MCF 10A (cell line): ENCODE measurements at regions not wholly inside any gene's neighbourhood (a gene's known extent, or its start where the extent isn't known, plus 50 kb on each side); places are given as distances from the start of the nearest gene placed in this dataset.

Source experiments
- BruUV-seq: library from RNA; stranded (reverse); fragments of 400-500 nt; replicated peaks from 2 replicates; lab custom pipeline; 2021; lab: Mats Ljungman, UMichigan
- CTCF ChIA-PET: fragments of 300-600 bp; sonication (Branson Sonifier 250); formaldehyde crosslinking; extraction: SDS; loops from one replicate; lab custom pipeline; 2021; ENCODE audit warnings: antibody characterized with exemption, inconsistent platforms; lab: Yijun Ruan, JAX
- POLR2A ChIA-PET: fragments of 300-600, 350-650 bp; sonication (Branson Sonifier 250); formaldehyde crosslinking; extraction: SDS; loops from one replicate; lab custom pipeline; 2020; ENCODE audit warnings: antibody characterized with exemption, inconsistent platforms; lab: Yijun Ruan, JAX
- DNase-seq: peaks from one replicate; pipeline ENCODE4 v3.0.0-alpha.2; 2018; ENCODE audit not compliant: unreplicated experiment
- H3K27ac Mint-ChIP-seq: one replicate; pipeline ENCODE4 v1.8.0; 2022; ENCODE audit warnings: mild to moderate bottlenecking, low read depth, mixed read lengths; ENCODE audit not compliant: unreplicated experiment
- H3K27me3 Mint-ChIP-seq: one replicate; pipeline ENCODE4 v1.8.0; 2022; ENCODE audit warnings: mixed read lengths; ENCODE audit not compliant: insufficient read depth, unreplicated experiment
- H3K36me3 Mint-ChIP-seq: one replicate; pipeline ENCODE4 v1.8.0; 2022; ENCODE audit warnings: mild to moderate bottlenecking, moderate library complexity, mixed read lengths; ENCODE audit not compliant: insufficient read depth, unreplicated experiment
- H3K4me1 Mint-ChIP-seq: one replicate; pipeline ENCODE4 v1.8.0; 2022; ENCODE audit warnings: mixed read lengths; ENCODE audit not compliant: insufficient read depth, unreplicated experiment
- H3K4me3 Mint-ChIP-seq: one replicate; pipeline ENCODE4 v1.8.0; 2022; ENCODE audit warnings: mild to moderate bottlenecking, moderate library complexity, mixed read lengths; ENCODE audit not compliant: unreplicated experiment
- H3K9me3 Mint-ChIP-seq: one replicate; pipeline ENCODE4 v1.8.0; 2022; ENCODE audit warnings: mixed read lengths; ENCODE audit not compliant: unreplicated experiment
- intact Hi-C: fragments of 100-400 bp; cut with micrococcal nuclease; formaldehyde crosslinking; loops from 2 replicates; pipeline ENCODE4 v1.14.1; 2022
- TF ChIP-seq, protein P1 (sequence below): fragments of 200-600 bp; IDR thresholded peaks from one replicate; pipeline ENCODE4 v1.8.0; 2022; ENCODE audit warnings: antibody characterized with exemption, mild to moderate bottlenecking; ENCODE audit not compliant: unreplicated experiment

DNA sequence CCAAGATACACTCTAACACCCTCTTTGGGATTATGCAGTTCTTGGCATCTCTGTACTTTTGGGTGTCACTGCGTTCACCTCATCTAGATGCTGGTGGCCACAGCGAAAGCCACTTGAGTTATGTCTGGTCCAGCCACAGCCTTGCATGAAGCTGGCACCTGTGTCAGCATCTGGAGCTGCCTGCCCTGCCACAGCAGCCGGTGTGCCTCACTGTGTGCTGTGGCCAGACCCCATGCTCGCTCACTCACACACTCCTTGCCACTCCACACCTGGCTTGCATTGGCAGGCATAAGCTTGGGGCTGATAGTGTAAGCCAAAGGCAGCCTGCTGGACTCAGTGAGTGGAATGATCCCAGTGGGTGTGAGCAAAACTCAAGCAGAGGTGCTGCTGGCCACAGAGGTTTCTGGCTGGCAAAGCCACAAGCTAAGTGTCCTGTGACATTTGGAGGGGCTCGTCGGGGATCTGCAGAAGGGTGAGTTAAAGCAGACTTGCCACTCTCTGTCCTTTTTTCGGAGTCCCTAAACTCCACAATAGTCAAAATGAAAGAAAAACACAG lies 442.7 kb upstream of the CDH8 start:
- BruUV-seq = no TSS peak
- ChIA-PET CTCF (no interaction called here), POLR2A (no interaction called here)
- H3K9me3 Mint-ChIP-seq = no peaks in the 10 kb centered on the region
- no peak for DNase-seq
- no peaks in the 10 kb centered on the region for H3K36me3 Mint-ChIP-seq
- H3K4me3 Mint-ChIP-seq = no peak overlapping the region
- no peaks in the 10 kb centered on the region for H3K27me3 Mint-ChIP-seq
- H3K4me1 Mint-ChIP-seq = no peaks in the 10 kb centered on the region
- TF ChIP-seq, protein P1, sequence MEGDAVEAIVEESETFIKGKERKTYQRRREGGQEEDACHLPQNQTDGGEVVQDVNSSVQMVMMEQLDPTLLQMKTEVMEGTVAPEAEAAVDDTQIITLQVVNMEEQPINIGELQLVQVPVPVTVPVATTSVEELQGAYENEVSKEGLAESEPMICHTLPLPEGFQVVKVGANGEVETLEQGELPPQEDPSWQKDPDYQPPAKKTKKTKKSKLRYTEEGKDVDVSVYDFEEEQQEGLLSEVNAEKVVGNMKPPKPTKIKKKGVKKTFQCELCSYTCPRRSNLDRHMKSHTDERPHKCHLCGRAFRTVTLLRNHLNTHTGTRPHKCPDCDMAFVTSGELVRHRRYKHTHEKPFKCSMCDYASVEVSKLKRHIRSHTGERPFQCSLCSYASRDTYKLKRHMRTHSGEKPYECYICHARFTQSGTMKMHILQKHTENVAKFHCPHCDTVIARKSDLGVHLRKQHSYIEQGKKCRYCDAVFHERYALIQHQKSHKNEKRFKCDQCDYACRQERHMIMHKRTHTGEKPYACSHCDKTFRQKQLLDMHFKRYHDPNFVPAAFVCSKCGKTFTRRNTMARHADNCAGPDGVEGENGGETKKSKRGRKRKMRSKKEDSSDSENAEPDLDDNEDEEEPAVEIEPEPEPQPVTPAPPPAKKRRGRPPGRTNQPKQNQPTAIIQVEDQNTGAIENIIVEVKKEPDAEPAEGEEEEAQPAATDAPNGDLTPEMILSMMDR = no peak
- intact Hi-C loops = no loop called here
- no peak overlapping the region for H3K27ac Mint-ChIP-seq

DNA sequence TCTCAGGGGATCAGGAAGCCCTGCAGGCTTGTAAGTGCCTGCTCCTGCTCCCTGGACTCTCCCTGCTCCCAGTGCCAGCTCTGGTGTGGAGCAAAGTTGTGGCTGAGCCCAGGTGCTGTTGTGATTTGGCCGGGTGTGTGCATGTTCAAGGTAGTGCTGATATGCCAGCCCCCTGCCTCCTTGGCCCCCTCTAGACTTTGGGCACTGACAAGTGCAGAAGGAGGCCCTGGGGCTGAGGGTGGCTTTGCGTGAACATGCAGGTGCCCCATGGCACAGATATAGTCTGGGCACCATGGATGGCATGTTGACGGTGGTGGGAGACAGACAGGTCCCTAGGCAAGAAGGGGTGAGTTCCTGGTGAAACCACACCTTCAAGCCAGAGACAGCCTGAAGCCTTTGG lies 441.6 kb upstream of the CDH8 start:
- Mint-ChIP-seq H3K9me3 (peaks cover 10% of the 10 kb centered on the region), H3K4me1 (no peaks in the 10 kb centered on the region), H3K27me3 (no peaks in the 10 kb centered on the region), H3K4me3 (no peak overlapping the region), H3K27ac (no peak overlapping the region), H3K36me3 (no peaks in the 10 kb centered on the region)
- no TSS peak for BruUV-seq
- ChIA-PET CTCF (no interaction called here), POLR2A (no interaction called here)
- TF ChIP-seq, protein P1 = no peak
- DNase-seq = no peak
- intact Hi-C loops = no loop called here

DNA sequence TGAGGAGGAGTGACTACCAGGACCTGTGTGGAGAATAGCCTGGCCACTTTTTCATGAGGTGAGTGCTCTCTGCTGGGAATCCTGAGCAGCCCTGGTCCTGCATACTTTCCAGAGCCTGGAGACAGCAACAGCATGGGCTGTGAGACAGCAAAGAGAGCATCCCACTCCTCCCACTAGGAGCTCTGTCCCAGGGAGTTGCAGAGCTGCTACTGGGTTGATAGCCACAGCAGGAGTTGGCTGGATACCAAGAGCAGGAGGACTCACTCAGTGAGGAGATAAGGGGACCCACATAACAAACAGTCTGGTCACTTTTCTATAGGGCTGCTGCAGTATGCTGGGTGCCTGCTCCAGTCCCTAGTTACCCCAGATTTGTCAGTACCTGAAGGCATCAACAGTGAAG lies 439.3 kb upstream of the CDH8 start:
- BruUV-seq = no TSS peak
- DNase-seq = no peak
- ChIA-PET CTCF (no interaction called here), POLR2A (no interaction called here)
- no peaks in the 10 kb centered on the region for H3K27me3 Mint-ChIP-seq
- intact Hi-C loops = no loop called here
- no peaks in the 10 kb centered on the region for H3K4me1 Mint-ChIP-seq
- peaks cover 26% of the 10 kb centered on the region for H3K9me3 Mint-ChIP-seq
- H3K27ac Mint-ChIP-seq = no peak overlapping the region
- H3K36me3 Mint-ChIP-seq = no peaks in the 10 kb centered on the region
- no peak overlapping the region for H3K4me3 Mint-ChIP-seq
- TF ChIP-seq, protein P1 = no peak

DNA sequence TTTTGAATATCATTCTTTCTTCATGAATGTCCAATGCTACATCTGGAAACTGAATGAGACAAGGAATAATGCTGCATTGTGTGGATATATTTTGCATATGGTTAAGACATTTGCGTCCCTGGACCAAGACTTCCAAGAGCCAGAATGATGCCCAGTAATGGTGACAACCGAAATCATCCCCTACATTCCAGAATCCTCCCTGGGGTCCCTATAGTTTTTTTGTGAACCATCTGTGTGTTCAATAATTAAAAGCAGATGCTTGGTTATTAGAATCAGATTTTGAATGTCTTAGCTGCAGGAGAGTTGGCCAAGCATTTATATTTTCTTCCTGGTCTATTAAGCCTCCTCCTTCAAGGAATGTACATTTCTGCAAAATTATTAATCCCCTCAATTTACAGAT lies 426.7 kb upstream of the CDH8 start:
- no peaks in the 10 kb centered on the region for H3K27me3 Mint-ChIP-seq
- no peak overlapping the region for H3K27ac Mint-ChIP-seq
- TF ChIP-seq, protein P1 = no peak
- H3K4me3 Mint-ChIP-seq = no peak overlapping the region
- intact Hi-C loops = no loop called here
- H3K36me3 Mint-ChIP-seq = no peaks in the 10 kb centered on the region
- H3K4me1 Mint-ChIP-seq = no peaks in the 10 kb centered on the region
- CTCF ChIA-PET = no interaction called here
- POLR2A ChIA-PET = no interaction called here
- peaks cover 22% of the 10 kb centered on the region for H3K9me3 Mint-ChIP-seq
- no peak for DNase-seq
- BruUV-seq = no TSS peak
